ENCODE measurements at regions not wholly inside any gene's neighbourhood (a gene's known extent, or its start where the extent isn't known, plus 50 kb on each side); places are given as distances from the start of the nearest gene placed in this dataset.

- H3K9me3 ChIP-seq (ENCODE audit: control insufficient read depth in 4 of 4, insufficient read depth in 3 of 4, low read length in 3 of 4): no peaks in the 10 kb centered on the region
- H3K4me3 ChIP-seq: no peak overlapping the region
- H3K27me3 ChIP-seq (ENCODE audit: control insufficient read depth in 3 of 3, insufficient read depth in 3 of 3, low read length in 2 of 3): no peaks in the 10 kb centered on the region
- 68 to 85% methylated on average over 4 of the region's 4 CpGs for WGBS, 2 donors
- no peaks in the 10 kb centered on the region for H3K4me1 ChIP-seq (ENCODE audit: control insufficient read depth in 5 of 5, insufficient read depth in 5 of 5, low read length in 5 of 5)
- DNase-seq (no peak), ATAC-seq (ENCODE audit: insufficient read depth, low FRiP score) (no peak)
- TF ChIP-seq, protein P1, sequence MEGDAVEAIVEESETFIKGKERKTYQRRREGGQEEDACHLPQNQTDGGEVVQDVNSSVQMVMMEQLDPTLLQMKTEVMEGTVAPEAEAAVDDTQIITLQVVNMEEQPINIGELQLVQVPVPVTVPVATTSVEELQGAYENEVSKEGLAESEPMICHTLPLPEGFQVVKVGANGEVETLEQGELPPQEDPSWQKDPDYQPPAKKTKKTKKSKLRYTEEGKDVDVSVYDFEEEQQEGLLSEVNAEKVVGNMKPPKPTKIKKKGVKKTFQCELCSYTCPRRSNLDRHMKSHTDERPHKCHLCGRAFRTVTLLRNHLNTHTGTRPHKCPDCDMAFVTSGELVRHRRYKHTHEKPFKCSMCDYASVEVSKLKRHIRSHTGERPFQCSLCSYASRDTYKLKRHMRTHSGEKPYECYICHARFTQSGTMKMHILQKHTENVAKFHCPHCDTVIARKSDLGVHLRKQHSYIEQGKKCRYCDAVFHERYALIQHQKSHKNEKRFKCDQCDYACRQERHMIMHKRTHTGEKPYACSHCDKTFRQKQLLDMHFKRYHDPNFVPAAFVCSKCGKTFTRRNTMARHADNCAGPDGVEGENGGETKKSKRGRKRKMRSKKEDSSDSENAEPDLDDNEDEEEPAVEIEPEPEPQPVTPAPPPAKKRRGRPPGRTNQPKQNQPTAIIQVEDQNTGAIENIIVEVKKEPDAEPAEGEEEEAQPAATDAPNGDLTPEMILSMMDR (IDR thresholded peaks at IDR 0.05; ENCODE audit: control extremely low read depth, extremely low read depth): no peak
- no peak overlapping the region for H3K27ac ChIP-seq (ENCODE audit: low read depth in 1 of 2, low read length in 1 of 2)
- H3K36me3 ChIP-seq (ENCODE audit: control insufficient read depth in 4 of 4, insufficient read depth in 4 of 4, low read length in 4 of 4): no peaks in the 10 kb centered on the region
- H3K9ac ChIP-seq (ENCODE audit: insufficient read depth in 1 of 2, low read length in 2 of 2): no peak overlapping the region
Observed at GRCh38 chr11:127117231-127117739, 116.7 kb upstream of the KIRREL3 start.

DNA sequence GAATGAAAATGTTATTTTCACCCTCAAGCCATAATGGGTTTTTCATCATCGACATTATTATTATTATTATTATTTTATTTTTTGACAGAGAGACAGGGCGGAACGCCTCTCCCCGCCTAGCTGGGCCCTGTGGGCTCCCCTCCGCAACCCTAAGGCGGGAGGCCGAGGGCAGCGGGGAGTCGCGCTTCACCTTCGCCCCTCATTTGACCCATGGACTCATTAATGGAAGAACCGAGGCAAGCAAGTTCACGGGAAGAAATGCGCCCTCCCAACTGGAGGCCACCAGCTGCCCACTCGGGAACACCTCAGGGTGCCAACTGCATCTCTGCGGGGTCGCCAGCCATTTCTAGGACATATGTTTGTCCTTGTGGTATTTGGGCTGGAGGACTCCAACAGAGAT, 115.3 kb upstream of the KIRREL3 start:
- DNase-seq: no peak
- TF ChIP-seq, protein P1 (IDR thresholded peaks at IDR 0.05; ENCODE audit: control extremely low read depth, extremely low read depth): no peak
- WGBS, 2 donors: 94 to 95% methylated on average over 17 of the region's 17 CpGs

GRCh38 chr11:127114035-127114434, 113.5 kb upstream of the KIRREL3 start:
- Histone ChIP-seq H3K4me3 (no peak overlapping the region), H3K9me3 (ENCODE audit: control insufficient read depth in 4 of 4, insufficient read depth in 3 of 4, low read length in 3 of 4) (no peaks in the 10 kb centered on the region), H3K27me3 (ENCODE audit: control insufficient read depth in 3 of 3, insufficient read depth in 3 of 3, low read length in 2 of 3) (no peaks in the 10 kb centered on the region), H3K27ac (ENCODE audit: low read depth in 1 of 2, low read length in 1 of 2) (no peak overlapping the region), H3K9ac (ENCODE audit: insufficient read depth in 1 of 2, low read length in 2 of 2) (no peak overlapping the region), H3K4me1 (ENCODE audit: control insufficient read depth in 5 of 5, insufficient read depth in 5 of 5, low read length in 5 of 5) (peaks cover 0 to 1% (median 0%) of the 10 kb centered on the region in 5 donors), H3K36me3 (ENCODE audit: control insufficient read depth in 4 of 4, insufficient read depth in 4 of 4, low read length in 4 of 4) (no peaks in the 10 kb centered on the region)
- TF ChIP-seq, protein P1 (IDR thresholded peaks at IDR 0.05; ENCODE audit: control extremely low read depth, extremely low read depth): no peak
- 67 to 74% methylated on average over 5 of the region's 5 CpGs for WGBS, 2 donors
- DNase-seq (no peak), ATAC-seq (ENCODE audit: insufficient read depth, low FRiP score) (no peak)

More for the DNA sequence above, 115.3 kb upstream of the KIRREL3 start:
- no peaks in the 10 kb centered on the region for H3K4me1 ChIP-seq (ENCODE audit: control insufficient read depth in 5 of 5, insufficient read depth in 5 of 5, low read length in 5 of 5)
- no peak overlapping the region for H3K4me3 ChIP-seq
- no peak for ATAC-seq (ENCODE audit: insufficient read depth, low FRiP score)
- no peaks in the 10 kb centered on the region for H3K27me3 ChIP-seq (ENCODE audit: control insufficient read depth in 3 of 3, insufficient read depth in 3 of 3, low read length in 2 of 3)
- H3K27ac ChIP-seq (ENCODE audit: low read depth in 1 of 2, low read length in 1 of 2): no peak overlapping the region
- H3K9ac ChIP-seq (ENCODE audit: insufficient read depth in 1 of 2, low read length in 2 of 2): no peak overlapping the region
- H3K9me3 ChIP-seq (ENCODE audit: control insufficient read depth in 4 of 4, insufficient read depth in 3 of 4, low read length in 3 of 4): no peaks in the 10 kb centered on the region
- H3K36me3 ChIP-seq (ENCODE audit: control insufficient read depth in 4 of 4, insufficient read depth in 4 of 4, low read length in 4 of 4): no peaks in the 10 kb centered on the region

- Histone ChIP-seq H3K36me3 (ENCODE audit: control insufficient read depth in 4 of 4, insufficient read depth in 4 of 4, low read length in 4 of 4) (no peaks in the 10 kb centered on the region), H3K4me1 (ENCODE audit: control insufficient read depth in 5 of 5, insufficient read depth in 5 of 5, low read length in 5 of 5) (peaks cover 0 to 1% (median 0%) of the 10 kb centered on the region in 5 donors), H3K9me3 (ENCODE audit: control insufficient read depth in 4 of 4, insufficient read depth in 3 of 4, low read length in 3 of 4) (no peaks in the 10 kb centered on the region), H3K27ac (ENCODE audit: low read depth in 1 of 2, low read length in 1 of 2) (no peak overlapping the region), H3K4me3 (no peak overlapping the region), H3K27me3 (ENCODE audit: control insufficient read depth in 3 of 3, insufficient read depth in 3 of 3, low read length in 2 of 3) (no peaks in the 10 kb centered on the region), H3K9ac (ENCODE audit: insufficient read depth in 1 of 2, low read length in 2 of 2) (no peak overlapping the region)
- ATAC-seq (ENCODE audit: insufficient read depth, low FRiP score) (no peak), DNase-seq (peak in 1 of 3 donors; percentile 31)
- TF ChIP-seq, protein P1 (IDR thresholded peaks at IDR 0.05; ENCODE audit: control extremely low read depth, extremely low read depth): no peak
- WGBS, 2 donors: 12 to 18% methylated on average over 6 of the region's 6 CpGs
Observed at GRCh38 chr11:127110542-127110941, 110.0 kb upstream of the KIRREL3 start.
